Activated T-helper 9 cell treated with anti-CD3 and anti-CD28 coated beads, Interleukin-2, amount 50 U/mL, for 16 hours (primary cell): ENCODE measurements at regions not wholly inside any gene's neighbourhood (a gene's known extent, or its start where the extent isn't known, plus 50 kb on each side); places are given as distances from the start of the nearest gene placed in this dataset.
"Not testable (repeated sequence)": the region's sequence is repeated elsewhere in the genome, so short reads cannot be mapped to it uniquely, and the experiment has no call there.

Experiments
- DNase-seq: peaks from one replicate; pipeline ENCODE4 v3.0.0-alpha.2; 2020; ENCODE audit warnings: low read depth

DNA sequence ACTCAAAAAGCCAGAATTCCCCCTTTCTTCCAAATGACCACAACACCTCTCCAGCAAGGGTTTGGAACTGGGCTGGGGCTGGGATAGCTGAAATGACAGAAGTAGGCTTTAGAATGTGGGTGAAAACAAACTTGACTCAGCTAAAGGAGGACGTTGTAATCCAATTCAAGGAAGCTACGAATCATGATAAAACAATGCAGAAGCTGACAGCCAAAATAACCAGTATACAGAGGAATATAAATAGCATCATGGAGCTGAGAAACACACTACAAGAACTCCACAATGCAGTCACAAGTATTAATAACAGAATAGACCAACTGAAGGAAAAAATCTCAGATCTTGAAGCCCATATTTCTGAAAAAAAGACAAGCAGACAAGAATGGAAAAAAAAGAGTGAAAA is 95.8 kb upstream of the TET2 start:
- DNase-seq: no peak

GRCh38 chr4:105057370-105058105 is 89.1 kb upstream of the TET2 start:
- DNase-seq: no peak

DNA sequence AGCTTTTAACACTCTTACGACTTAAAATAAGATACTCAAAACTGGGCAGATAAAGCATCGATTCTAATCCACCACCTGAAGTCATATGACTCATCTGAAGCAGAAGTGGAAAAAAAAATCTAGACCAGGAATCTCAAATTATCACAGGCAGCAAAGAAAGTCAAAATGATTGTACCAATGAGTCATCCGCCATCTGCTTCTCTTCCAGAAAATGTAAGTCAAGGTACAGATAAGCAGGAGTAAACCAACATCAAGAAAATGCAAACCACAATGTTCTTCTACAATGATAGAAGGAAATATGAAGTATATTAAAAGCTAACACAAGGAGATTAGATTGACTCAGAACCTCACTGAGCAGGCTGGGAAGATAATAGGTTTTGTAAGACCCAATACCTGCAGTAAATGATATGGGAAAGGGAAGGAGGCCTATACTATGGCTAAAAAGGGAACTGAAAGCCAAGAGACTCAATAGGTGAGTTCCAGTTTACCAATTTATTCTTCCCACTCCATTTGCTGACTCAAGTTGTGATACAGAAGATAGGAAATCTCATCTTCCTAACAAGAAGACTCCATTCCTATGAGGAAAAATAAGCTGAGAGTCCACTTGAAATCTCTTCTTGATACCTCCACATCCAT is 88.4 kb upstream of the TET2 start:
- no peak for DNase-seq

DNA sequence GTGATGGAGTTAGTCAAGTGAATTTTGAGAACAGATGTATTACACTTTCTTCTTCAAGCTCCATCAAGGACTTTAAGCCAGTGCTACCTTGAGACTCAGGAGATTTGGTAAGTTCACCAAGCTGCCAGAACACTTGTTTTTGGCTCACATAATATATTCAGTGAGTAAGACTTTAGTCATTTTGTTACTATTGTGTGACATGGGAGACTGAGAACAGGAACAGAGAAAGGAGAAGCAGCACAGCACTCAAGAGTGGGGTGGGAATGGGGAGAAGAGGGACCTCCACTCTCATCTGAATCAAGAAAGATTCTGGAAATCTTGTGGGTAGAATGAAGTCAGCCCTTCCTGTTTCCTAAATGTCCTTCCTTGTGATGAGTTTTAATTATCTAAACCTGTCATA is 87.3 kb upstream of the TET2 start:
- no peak for DNase-seq

DNA sequence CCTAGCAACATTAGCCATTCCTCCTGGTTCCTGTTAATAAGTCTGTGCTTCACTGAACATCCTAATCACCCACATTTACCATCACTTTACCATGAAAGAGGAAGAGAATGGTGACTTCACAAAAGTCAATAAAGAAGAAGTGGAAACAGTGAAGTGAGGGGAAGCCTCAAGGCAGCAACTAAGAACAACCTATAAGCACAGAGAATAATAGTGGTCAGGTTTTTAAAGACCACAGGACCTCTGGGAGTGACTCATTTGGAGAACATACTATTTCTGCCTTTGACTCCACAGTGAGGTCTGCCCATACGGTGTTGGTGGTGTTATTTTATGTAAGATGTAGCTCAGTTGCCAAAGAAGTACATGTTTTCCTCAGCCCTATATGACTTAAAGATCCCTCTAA is 86.0 kb upstream of the TET2 start:
- no peak for DNase-seq

DNA sequence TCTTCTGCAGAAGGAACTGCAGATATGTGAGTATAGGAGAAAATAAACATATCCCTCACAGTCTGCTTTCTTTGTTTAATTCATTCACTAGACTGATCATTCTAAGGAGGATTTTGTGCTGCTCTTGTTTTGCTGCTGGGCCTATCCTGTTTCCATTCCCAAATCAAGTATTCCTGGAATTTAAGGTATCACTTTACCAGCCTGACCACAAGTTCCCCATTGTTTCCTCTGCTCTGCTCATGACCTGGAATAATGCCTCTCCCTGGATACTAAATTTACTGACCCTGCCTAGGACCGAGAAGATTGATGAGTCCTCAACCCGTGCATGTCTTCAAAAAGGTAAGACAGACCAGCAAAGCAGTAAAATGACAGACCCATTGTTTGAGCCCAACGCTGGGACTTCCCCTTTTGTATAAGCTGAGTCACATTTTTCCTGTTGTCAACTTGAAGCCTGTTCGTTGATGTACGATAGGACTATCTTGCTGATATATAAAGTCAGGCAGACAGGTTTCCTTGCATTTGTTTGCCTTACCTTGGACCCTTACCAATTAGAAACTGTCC is 85.5 kb upstream of the TET2 start:
- peak; percentile 4 for DNase-seq

DNA sequence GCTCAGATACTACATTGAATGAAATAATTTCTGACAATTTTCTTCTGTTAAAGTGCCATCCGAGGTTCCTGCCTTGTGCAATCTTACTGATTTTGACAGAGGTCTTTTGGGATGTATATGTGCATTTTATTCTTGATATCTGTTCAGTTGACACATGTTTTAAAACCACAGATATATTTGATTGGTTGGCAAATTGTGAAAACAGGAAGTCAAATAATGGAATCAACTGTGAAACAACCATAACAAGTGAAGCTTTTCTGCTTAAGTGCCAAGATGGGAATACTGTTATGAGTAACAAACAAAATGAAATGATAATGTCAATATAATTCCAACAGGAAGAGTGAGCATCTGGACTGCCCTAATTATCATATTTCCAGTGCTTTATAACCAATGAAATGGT is 84.9 kb upstream of the TET2 start:
- DNase-seq: no peak

GRCh38 chr4:105066401-105066800 is 80.3 kb upstream of the TET2 start:
- no peak for DNase-seq

GRCh38 chr4:105067431-105067830 is 79.2 kb upstream of the TET2 start:
- DNase-seq: no peak

DNA sequence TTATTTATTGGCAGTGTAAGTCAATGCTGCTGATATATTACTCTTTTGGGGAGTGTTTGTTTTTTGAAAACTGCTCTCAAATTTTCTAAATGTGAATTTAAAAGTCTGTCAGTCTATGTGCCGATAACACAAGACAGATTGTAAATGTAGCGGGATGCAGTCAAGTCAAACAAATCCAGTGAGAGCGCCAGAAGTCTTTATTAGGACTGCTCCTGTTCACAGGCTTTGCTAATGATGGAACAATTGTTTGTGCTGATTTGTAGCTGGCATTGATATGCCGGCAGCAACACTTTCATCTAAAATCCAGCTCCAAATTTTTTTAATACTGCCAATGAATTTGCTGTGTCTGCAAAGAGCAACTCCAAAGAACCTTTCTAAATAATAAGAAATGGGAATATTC is 78.7 kb upstream of the TET2 start:
- DNase-seq: no peak

GRCh38 chr4:105068516-105068915 is 78.2 kb upstream of the TET2 start:
- no peak for DNase-seq

GRCh38 chr4:105072095-105072494 is 74.6 kb upstream of the TET2 start:
- not testable (repeated sequence) for DNase-seq

- no peak for DNase-seq
These were observed 72.6 kb upstream of the TET2 start for GRCh38 chr4:105074097-105074496.

DNA sequence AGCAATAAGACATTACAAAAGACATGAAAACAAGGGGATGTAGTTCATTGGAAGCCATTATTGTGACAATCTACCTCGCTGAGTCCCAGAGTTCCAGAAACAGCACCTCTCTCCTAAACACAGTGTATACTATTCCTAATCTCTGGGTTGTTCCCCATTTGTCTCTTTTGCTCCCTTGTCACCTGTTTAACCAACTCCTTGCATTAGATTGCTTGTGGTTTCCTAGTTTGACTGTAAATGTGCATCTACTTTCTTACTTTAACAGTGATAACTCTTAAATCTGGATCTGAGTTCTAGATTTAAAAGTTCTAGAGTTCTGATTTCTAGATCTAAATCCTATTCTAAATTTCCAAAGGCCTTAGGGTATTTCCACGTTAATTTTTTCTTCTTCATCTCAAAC is 71.6 kb upstream of the TET2 start:
- DNase-seq: no peak

- DNase-seq: no peak
These were observed 58.4 kb upstream of the TET2 start for GRCh38 chr4:105088110-105088879.

DNA sequence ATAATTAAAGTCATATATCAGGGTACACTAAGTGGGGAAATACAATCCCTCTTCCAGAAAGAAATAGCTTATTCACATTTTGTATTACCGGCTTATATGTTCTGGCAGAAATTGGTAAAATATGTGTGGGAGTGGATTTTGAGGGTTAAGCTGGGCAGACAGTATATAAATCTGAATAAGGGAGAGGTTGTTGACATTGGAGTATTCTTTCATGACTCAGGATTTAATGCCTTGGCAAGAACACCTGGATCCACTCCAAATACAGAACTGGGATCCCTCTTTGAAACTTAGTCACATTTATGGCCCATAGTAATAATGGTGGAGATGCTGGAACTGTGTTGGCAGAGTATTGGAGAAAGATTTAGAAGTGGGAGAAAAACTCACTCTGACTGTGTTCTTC is 54.3 kb upstream of the TET2 start:
- no peak for DNase-seq

- no peak for DNase-seq
These were observed 53.9 kb upstream of the TET2 start for GRCh38 chr4:105092768-105093167.

GRCh38 chr4:105093975-105094374 is 52.7 kb upstream of the TET2 start:
- DNase-seq: no peak
